C4-2B (cell line): ENCODE measurements at regions not wholly inside any gene's neighbourhood (a gene's known extent, or its start where the extent isn't known, plus 50 kb on each side); places are given as distances from the start of the nearest gene placed in this dataset.

Experiments used
- ZFX ChIP-seq: fragments of 450-650 bp; IDR thresholded peaks from 2 replicates; pipeline ENCODE4 v1.6.1; 2017
- TF ChIP-seq, protein P1 (sequence below): fragments of 450-650 bp; conservative IDR thresholded peaks from 2 replicates; pipeline ENCODE4 v1.5.1; 2017; ENCODE audit warnings: mild to moderate bottlenecking

DNA sequence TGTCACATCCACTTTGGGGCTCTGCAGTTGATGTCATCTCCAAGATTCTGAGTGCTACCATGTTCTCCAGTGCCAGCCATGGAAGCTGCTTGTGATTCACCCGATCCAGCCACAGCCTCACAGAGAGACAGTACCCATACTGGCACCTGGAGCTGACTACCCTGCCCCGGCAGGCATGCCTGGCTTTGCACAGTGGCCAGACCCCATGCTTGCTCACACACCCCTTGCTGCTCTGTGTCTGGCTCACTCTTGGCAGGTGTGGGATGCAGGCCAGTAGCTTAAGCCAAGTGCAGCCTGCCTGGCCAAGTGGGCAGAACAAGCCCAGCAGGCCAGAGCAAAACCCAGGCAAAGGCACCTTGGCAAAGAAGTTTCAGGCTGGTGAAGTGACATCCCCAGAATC, 828.4 kb upstream of the VRK2 start:
- TF ChIP-seq, protein P1, sequence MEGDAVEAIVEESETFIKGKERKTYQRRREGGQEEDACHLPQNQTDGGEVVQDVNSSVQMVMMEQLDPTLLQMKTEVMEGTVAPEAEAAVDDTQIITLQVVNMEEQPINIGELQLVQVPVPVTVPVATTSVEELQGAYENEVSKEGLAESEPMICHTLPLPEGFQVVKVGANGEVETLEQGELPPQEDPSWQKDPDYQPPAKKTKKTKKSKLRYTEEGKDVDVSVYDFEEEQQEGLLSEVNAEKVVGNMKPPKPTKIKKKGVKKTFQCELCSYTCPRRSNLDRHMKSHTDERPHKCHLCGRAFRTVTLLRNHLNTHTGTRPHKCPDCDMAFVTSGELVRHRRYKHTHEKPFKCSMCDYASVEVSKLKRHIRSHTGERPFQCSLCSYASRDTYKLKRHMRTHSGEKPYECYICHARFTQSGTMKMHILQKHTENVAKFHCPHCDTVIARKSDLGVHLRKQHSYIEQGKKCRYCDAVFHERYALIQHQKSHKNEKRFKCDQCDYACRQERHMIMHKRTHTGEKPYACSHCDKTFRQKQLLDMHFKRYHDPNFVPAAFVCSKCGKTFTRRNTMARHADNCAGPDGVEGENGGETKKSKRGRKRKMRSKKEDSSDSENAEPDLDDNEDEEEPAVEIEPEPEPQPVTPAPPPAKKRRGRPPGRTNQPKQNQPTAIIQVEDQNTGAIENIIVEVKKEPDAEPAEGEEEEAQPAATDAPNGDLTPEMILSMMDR, result no peak
- no peak for TF ChIP-seq ZFX
